CMK (cell line): ENCODE measurements at regions not wholly inside any gene's neighbourhood (a gene's known extent, or its start where the extent isn't known, plus 50 kb on each side); places are given as distances from the start of the nearest gene placed in this dataset.

Experiments used
- DNase-seq: peaks from one replicate; pipeline ENCODE4 v3.0.0-alpha.2; 2010; ENCODE audit warnings: low read depth

DNA sequence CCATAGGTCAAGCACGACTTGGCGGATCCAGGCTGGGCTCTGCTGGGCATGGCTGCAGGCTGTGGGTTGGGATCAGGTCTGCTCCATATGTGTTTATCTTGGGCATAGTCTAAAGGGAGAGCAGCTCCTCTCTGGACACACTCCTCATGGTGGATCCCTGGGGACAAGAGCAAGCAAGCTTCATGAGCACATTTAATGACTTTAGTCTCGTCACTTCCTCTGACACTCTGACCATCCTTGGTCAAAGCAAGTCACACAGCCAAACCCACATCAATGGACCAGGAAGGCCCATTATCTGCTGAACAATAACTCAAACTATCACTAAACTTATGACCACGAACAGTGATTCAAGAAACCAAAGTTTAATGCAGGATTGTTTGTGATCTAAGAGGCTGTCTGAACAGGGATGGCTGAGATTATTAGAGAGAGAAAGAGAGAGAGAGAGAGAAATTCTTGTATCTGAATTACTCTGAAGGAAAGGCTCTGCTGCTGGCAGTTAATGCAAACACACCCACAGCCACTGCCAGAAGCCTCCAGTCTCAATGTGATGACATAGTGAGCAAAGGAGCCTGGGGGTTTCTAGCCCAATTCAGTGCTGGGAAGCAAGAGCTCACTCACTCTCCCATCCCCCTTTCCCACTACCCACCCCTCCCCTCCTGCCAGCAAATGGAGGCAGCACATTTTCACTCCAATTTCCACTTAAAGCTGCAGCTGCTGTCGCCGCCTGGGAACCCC is 490.2 kb upstream of the SULF2 start:
- no peak for DNase-seq

DNA sequence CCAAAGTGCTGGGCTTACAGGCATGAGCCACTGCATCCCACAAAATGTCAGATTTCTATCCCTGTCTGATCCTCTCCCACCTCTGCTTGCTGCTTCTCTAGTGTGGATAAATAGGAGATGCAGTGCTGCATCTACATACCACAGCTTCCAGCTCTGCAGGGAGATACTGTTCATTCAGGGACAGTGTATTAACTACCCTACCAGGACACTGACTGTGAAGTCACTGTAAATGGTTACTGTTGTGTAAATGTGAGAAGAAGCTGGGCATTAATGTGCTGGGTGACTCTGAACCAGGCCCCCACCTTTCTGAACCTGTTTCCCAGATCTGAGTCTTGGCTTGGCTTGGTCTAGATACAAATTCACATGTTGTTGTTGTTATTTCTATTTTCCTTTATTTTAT is 488.6 kb upstream of the SULF2 start:
- no peak for DNase-seq

DNA sequence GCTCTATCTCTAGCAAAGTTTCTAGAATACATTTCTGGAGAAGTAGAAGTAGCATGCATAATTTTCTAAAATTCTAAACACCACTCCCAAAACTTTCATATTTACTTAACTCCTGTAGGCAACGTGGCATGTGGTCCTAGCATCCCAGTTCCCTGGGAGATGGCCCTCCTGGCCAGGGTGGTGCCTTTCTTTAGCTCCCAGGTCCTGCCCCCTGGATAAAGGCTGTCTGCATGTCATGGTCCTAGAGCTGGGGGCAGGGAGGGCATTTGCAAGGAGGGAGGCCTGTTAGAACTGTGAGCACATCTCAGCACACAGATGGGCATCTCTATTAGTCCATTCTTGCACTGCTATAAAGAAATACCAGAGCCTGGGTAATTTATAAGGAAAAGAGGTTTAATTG is 485.6 kb upstream of the SULF2 start:
- DNase-seq, result no peak

DNA sequence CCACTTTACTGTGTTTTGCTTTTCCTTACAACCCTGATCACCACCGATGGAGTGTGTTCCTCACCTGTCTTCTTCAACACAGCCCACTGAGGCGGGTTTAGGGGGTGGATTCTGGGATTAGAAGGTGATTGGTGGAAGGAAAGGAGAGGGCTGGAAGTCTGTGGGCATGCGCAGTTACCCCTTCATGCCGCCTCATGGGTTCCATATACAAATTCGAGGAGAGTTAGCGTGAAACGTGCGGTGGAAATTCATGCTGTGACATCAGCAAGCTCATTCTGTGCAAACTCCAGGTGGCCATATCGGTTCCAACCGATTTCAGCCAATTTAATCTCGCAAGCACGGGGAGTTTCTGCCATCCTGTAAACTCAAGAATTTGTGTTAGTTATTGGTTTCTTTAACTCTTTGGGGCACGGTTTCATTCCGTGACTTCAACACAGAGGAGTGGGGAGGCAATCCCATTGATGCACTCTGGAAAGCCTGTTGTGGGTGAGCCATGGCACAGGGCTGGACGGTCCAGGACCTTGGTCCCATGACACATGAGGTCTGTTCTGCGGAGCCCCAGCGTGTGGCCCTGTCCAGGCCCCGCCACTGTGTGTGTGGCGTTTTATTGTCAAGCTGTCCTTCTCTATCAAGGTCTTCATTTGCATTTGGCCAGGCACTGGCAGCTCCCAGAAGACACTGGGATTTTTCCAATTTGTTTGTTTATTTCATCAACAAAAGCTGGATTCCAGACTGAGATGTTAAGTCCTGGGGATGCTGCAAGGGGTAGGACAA is 482.8 kb upstream of the SULF2 start:
- no peak for DNase-seq

DNA sequence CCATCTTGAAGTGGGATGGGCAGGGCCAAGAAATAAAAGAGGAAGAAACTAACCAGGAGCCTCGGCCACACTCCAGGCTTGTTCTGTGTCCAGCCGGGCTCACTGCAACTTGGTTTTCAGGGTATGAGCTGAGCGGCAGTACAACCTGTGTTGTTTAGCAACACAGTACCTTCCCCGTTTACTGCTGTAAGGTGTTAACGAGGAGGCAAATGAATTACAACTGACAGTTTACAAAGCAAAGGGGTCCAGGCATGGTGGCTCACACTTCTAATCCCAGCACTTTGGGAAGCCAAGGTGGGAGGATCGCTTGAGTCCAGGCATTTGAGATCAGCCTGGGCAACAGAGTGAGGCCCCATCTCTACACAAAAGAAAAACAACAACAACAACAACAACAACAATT is 481.3 kb upstream of the SULF2 start:
- no peak for DNase-seq

DNA sequence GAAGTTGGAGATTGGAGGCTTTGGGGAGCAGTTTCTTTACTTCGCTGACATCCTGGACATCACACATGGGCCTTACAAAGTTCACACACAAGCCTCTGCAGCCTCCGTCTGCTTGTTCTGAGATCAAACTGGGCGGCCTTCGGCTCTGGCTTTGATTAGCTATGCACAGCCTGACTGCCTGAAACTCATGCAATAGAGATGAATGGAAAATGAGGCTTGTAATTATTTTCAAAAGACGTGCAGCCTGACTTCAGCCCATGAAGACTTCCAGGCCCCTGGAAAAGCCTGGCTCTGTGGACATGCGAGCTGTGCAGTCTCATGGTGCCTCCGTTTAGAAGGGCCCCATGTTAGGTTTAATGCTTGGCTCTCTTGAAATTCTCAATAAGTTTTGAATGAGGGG is 480.5 kb upstream of the SULF2 start:
- no peak for DNase-seq

DNA sequence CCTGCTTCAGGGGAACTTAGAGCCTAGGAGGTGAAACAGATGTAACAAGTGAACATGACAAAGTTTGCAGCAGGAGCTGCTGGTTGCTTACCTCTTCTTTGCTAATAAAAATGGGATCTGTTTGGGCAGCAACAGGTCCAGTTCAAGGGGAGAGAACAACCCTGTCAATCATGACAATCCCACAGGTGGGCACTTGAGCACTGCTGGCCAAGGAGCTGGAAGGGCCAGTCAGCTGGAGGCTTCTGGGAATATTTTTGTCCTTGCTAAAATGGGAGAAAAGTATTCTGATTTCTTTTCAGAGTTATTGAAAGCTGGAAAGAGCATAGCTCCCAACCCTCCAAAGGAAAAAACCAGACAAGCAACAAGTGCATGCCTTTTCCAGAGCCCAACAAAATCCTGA is 477.7 kb upstream of the SULF2 start:
- DNase-seq, result no peak

DNA sequence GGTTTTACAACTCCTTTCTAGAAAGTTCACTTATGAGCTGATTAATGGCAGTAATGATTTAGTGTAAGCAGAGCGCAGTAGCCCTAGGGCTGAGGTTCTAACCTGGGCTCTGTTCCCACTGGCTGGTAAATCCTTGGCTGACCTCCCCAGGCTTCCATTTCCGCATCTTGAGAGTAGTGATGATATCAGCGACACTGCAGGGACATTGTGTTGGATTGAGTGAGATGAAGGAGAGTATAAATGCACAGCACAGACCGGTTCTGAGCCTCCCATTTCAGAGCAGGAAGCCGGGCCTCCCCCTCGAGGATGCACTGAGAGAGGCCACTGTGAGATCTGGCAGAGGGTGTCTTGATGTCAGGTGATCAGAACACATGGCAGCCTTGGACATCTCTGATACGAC is 477.2 kb upstream of the SULF2 start:
- DNase-seq, result no peak

DNA sequence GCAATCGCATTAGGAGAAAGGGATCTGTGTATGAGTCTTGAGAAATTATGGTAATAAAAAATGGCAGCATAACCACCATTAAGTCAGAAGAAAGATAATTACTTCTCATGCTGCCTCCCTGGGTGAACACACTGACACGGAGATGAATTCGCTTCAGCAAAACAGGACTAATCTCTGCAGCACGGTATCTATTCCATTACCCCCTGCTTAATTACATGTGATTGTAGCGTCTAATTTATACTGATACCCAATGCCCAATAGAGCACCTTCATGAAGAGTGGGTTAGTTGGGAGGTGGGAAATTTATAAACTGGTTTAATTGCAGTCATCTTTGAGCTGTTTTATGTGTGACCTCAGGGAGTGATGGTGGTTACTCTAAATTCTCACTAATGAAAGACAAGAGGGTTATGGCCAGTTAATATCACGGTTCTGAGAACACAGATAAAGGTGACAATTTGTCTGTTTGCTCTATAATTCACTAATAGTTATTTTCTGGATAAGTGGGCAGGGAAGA is 476.2 kb upstream of the SULF2 start:
- DNase-seq, result no peak

DNA sequence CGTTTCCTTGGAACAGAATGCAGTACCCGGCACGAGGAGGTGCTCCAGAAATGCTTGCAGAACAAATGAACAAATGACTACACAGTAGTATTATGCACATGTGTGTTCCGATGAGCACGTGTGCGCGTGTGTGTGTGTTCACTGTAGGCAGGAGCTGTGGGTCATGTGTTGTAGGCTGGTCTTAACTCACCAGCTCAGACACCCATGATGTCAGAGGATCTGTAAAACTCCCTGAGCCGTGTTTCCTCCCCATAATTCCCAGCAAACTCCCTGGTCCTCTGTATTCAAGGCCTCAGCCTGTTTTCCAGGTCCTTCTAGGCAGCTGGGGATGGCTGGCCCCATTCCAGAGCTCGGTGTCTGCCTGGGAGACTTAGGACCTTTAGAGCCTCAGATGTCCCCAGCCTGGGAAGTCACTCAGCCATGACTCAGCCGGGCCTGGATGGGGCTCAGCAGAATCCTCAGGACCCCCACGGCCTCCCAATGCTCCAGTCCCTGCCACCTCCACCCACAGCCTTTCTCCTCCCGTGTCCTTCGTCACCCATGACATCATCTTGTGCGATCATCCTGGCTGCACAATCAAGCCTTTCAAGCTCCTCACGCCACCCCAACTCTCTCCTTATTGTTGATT is 475.0 kb upstream of the SULF2 start:
- no peak for DNase-seq

DNA sequence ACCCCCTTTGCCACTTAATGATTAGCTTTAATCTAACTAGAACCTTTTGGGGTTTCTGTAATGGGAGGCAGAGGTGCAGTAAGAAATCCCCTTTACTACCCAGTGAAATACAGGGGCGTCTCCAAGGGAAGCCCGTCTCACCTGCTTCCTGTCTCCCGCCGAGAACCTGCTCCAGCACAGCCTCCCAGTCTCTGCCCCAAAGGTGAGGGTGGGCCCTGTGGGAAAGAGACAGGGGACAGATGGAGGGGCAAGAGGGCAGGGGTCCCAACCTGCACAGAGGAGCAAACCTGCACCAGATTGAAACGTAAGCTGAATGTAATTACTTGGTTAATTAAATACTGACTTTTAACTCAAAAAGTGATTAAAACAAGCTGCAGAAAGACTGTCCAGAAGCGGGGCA is 474.2 kb upstream of the SULF2 start:
- DNase-seq, result no peak

DNA sequence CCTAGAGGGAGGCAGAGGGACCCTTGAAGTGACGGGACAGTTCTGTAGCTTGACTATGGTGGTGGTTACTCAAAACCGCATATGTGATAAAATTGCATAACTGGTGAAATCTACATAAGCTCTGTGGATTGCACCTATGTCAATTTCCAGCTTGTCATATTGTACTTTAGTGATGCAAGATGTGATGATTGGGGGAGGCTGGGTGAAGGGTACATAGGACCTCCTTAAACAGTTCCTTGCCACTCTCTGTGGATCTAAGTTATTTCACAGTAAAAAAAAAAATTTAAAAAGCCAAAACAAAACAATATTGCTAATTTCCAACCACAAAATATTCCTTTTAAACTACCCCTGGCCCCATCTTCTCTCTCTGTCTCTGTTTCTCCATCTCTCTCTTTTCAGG is 472.6 kb upstream of the SULF2 start:
- DNase-seq, result no peak

DNA sequence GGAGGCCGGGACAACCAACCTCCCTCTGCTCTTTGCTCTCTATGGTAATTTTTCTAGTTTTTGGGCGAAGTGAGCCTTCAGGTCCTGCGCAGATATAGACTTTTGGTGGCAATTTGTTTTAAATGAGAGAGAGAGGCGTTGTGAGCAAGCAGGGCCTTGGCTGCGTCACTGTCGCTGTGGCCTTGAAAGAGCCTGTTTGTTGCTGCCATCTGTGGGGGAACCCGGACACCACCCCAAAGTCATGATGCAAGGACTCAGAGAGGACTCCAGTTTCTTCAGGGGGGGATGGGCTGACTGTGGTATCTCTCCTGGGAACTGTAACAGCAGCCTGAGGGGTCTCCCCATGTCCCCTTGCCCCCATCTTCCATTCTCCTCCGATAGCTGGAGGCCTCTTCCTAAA is 462.7 kb upstream of the SULF2 start:
- DNase-seq, result no peak

DNA sequence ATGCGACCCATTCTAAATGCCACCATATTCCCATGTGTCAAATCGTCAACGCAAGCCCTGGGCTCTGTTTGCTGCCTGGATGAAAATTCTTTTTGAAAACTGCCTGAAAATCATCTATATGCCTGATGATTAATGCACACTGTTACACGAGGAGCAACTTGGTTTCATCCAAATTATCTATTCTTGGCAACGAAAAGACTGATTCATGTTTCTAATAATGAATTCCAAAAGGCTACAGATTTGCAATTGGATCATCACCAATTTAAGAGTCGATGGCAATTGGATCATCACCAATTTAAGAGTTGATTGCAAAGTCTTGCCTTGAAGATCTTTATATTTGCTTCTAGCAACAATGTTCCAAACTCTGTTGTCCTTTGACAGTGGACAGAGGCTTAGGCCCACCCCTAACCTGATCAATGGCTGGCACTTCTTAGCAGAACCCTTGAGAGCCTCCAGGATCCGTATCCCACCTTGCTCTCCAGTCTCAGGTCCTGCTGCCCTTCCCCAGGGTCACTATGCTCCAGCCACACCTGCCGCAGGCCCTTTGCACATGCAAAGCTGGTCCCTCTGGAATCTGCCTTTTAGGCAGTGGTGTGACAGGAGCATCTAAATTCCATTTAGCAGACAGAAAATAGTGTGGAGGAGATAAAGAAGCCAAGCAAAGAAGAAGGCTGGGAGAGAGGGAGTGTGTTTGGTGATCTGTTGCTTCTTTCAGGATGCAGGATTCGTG is 460.9 kb upstream of the SULF2 start:
- no peak for DNase-seq

DNA sequence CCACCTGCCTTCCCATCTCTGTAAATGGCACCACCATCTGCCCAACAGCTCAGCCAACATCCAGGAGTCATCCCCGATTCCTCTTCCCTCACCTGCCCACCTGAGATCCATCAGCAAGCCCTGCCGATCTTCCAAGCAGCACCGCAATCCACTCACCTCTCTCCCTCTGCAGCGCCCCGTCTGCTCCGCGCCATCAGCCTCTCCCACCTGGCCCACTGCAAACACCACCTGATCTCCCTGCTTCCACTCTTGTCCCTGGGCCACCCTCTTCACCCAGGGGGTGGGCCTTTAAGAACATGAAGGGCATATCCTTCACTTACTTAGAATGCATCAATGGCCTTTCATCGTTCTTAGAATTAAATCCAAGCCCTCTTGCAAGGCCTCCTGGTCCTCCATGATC is 457.3 kb upstream of the SULF2 start:
- no peak for DNase-seq

DNA sequence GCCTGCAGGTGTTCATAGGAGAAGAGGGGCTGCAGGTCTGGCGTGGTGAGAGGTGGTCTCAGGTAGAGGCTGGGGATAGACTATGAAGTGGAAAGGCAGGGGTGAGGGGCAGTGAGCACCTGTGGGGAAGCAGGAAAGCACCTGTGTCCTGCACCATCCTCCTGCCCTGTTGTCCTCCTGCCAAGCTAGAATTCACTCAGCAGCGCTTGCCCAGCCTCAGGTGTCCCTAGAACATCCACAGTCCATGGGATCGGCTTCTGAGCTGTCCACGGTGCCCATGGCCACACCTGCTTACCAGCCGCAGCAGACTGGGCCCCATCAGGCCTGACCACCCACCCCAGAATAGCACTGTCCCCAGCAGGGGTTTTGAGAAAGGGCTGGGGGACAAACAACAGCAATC is 456.2 kb upstream of the SULF2 start:
- DNase-seq, result no peak

DNA sequence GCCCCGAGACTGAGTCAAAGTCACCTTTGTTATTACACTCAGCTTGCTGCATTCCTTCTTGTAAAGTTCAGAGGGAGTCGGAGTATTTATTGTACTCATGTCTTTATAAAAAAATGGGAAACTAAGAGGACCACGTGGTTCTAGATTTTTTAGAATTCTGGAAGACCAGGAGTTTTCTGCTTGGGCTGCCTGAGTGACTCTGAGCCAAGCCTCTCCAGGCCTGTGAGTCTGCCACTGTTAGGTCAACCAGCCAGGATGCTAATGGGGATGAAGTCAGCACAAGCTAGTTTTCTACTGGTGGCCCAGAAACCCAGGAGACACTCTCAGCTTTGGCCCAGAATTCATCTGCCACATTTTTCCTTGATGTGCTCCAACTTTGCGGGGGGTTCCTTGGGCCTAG is 453.5 kb upstream of the SULF2 start:
- no peak for DNase-seq

DNA sequence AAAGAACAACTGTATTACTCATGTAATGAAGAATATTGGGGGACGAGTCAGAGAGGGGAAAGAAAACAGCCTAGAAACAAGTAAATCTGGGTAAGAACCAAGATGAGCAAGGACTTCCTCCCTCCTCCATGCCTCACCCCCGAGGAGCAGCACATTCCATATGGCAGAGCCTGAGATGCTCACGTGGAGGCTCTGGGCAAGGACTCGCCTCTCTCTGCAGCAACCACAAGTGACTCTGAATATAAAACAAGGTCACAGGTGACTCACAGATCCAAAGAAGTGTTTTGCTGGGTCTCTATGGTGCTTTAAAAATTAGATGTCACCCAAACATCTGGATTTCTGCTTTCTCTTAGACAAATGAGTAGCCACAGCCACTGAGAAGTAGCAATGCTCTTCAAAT is 453.0 kb upstream of the SULF2 start:
- DNase-seq, result no peak

DNA sequence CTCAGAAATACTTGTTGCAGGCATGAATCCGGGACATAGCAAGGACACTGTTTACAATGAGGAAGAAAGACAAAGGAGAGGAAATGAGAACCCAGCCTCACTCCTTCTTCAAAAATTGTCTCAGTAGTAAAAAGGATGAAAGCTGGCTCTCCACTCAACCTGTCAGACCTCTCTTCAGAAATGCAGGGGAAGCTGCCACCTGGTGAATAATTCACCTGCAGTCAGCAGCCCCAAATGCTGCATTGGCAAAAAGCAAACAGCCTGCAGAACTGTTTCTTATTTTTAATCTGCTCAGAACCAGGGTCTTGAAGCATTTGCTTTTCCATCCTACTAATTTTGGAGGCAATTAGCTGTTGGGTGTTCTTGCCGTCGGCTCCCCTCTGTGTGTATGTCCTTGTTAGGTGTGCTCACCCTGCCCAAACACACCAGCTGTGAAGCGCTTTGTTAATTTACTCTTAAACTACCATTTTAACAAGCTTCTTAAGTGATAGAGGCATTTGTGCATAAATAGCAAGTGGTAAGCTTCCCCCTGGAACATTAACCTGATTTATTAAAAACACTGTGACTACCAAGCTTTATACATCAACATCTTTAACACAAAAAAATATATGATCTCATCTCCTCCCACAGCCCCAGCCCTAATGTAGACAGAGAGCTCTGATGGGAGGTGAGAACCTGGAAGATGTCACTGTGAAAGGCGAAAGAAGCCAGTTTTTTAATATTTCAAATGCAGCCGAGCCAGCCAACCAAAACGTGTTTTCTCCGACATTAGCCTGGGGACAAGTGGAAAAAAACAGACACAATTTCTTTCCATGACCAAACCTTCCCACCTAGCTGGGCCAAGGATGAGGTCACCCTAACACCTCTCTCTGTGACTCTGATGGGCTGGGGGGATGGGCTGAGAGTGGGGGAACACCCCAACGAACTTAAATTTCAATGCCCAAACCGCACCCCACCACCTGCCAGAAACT is 451.0 kb upstream of the SULF2 start:
- no peak for DNase-seq

DNA sequence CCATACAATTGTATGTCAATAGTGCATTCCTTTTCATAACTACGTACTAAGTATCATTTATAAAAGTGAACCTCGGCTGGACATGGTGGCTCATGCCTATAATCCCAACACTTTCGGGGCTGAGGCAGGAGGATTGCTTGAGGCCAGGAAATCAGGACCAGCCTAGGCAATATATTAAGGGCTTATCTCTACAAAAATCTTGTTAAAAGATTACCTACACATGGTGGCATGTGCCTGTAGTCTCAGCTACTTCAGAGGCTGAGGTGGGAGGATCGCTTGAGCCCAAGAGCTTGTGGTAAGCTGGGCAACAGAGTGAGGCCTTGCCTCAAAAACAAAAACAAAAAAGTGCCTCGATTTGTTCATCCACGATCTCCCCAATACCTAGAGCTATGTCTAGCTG is 449.7 kb upstream of the SULF2 start:
- no peak for DNase-seq

DNA sequence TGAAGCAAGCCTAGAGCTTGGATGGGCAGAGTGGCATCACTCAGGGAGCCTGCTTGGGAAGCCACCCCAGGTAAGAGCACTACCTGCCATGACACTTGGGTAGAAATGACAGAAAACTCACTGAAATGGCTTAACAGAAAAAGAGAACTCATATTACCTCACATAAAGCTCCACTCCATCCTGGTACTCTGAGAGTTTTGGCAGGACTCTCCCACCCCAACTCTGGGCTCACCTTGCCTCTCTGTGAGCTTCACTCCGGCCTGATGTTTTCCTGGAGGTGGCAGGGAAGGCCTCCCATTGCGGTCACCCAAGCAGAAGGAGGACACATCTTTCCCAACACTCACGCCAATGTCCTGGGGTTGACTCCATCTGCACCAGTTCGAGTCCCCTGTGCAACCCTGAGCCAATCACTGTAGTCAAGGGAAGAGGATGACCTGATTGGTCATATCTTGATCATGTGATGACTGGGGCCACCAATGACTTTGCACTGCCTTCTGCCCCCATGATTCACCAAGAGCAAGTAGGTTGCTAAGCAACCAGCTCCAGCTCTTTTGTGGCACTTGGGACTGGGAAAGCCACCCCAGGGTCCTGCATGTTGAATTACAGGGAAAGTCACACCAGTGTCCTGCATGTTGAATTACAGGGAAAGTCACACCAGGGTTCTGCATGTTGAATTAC is 446.1 kb upstream of the SULF2 start:
- no peak for DNase-seq
